H1 (cell line): ENCODE measurements at regions not wholly inside any gene's neighbourhood (a gene's known extent, or its start where the extent isn't known, plus 50 kb on each side); places are given as distances from the start of the nearest gene placed in this dataset.

Source experiments
- CTCF ChIA-PET: fragments of 300-600 bp; sonication (Branson Sonifier 250); formaldehyde crosslinking; loops from one replicate; lab custom pipeline; 2021; ENCODE audit not compliant: partially characterized antibody; lab: Charles Lee
- POLR2A ChIA-PET: fragments of 300-600 bp; sonication (Branson Sonifier 250); formaldehyde crosslinking; loops from one replicate; lab custom pipeline; 2021; ENCODE audit warnings: inconsistent platforms; ENCODE audit not compliant: partially characterized antibody; lab: Charles Lee
- DNase-seq, 2 experiments: peaks; one replicate each; pipeline versions ENCODE4 v3.0.0 to v3.0.0-alpha.2; 2010 to 2022; ENCODE audit warnings: low spot score in 2 of 2, low read depth in 1 of 2, mixed read lengths in 1 of 2
- FAIRE-seq: peaks from 2 replicates; lab custom pipeline; 2011; peaks lifted over from hg19 to GRCh38; lab: Jason Lieb, UNC
- H2AFZ ChIP-seq: 2 replicates; pipeline ENCODE4 v1.8.1; 2012; ENCODE audit warnings: low read length, inconsistent platforms
- H2AK5ac ChIP-seq: 2 replicates; pipeline ENCODE4 v1.6.1; 2013; ENCODE audit warnings: low read depth, low read length
- H2BK120ac ChIP-seq: replicated peaks from 2 replicates; pipeline ENCODE3; 2013; ENCODE audit warnings: low read depth, low read length, inconsistent platforms
- H2BK12ac ChIP-seq: 2 replicates; pipeline ENCODE4 v1.6.1; 2013; ENCODE audit warnings: low read depth, low read length
- H2BK15ac ChIP-seq: 2 replicates; pipeline ENCODE4 v1.6.1; 2013; ENCODE audit warnings: low read length
- H2BK20ac ChIP-seq: 2 replicates; pipeline ENCODE4 v1.6.1; 2013; ENCODE audit warnings: low read length
- H2BK5ac ChIP-seq: 2 replicates; pipeline ENCODE4 v1.6.1; 2013; ENCODE audit warnings: low read depth, low read length
- H3K14ac ChIP-seq: 2 replicates; pipeline ENCODE4 v1.6.1; 2013; ENCODE audit warnings: inconsistent platforms; ENCODE audit not compliant: insufficient read length
- H3K18ac ChIP-seq: 2 replicates; pipeline ENCODE4 v1.6.1; 2013; ENCODE audit warnings: low read length; ENCODE audit errors: extremely low read depth
- H3K23ac ChIP-seq: 2 replicates; pipeline ENCODE4 v1.6.1; 2013; ENCODE audit warnings: inconsistent platforms; ENCODE audit not compliant: insufficient read length
- H3K23me2 ChIP-seq: 2 replicates; pipeline ENCODE4 v1.6.1; 2013; ENCODE audit warnings: low read depth, low read length
- H3K27ac ChIP-seq: 2 replicates; pipeline ENCODE4 v1.6.1; 2011; ENCODE audit warnings: low read depth, low read length, inconsistent platforms
- H3K27me3 ChIP-seq, 4 experiments: replicated peaks in 1 of 4; 1 replicate in 1 of 4; 2 replicates in 3 of 4; pipeline versions ENCODE4 v1.6.1 to v1.8.1; 2011 to 2013; ENCODE audit warnings: low read length in 3 of 4, mild to moderate bottlenecking in 3 of 4, inconsistent platforms in 2 of 4, mixed read lengths in 2 of 4, moderate library complexity in 1 of 4; ENCODE audit not compliant: control insufficient read depth in 3 of 4, insufficient read depth in 3 of 4; ENCODE audit errors: extremely low read depth in 1 of 4
- H3K36me3 ChIP-seq, 4 experiments: 2 replicates each; pipeline versions ENCODE4 v1.6.1 to v1.8.1; 2011 to 2013; ENCODE audit warnings: mild to moderate bottlenecking in 4 of 4, low read length in 3 of 4, moderate library complexity in 2 of 4, control low read depth in 1 of 4, inconsistent platforms in 1 of 4; ENCODE audit not compliant: insufficient read depth in 4 of 4, control insufficient read depth in 2 of 4
- H3K4ac ChIP-seq: replicated peaks from 2 replicates; pipeline ENCODE3; 2013; ENCODE audit warnings: low read length, low read depth, mixed read lengths, inconsistent platforms; ENCODE audit not compliant: insufficient read length
- H3K4me1 ChIP-seq, 4 experiments: replicated peaks in 1 of 4; 1 replicate in 1 of 4; 2 replicates in 3 of 4; pipeline versions ENCODE4 v1.6.1 to v1.8.1; 2011 to 2013; ENCODE audit warnings: low read length in 3 of 4, inconsistent platforms in 2 of 4, mixed read lengths in 1 of 4; ENCODE audit not compliant: insufficient read depth in 4 of 4, control insufficient read depth in 3 of 4
- H3K4me2 ChIP-seq, 2 experiments: 2 replicates each; pipeline versions ENCODE4 v1.6.1 to v1.8.1; 2011 to 2013; ENCODE audit warnings: low read depth in 2 of 2, low read length in 2 of 2, control low read depth in 1 of 2, inconsistent platforms in 1 of 2, mild to moderate bottlenecking in 1 of 2; ENCODE audit not compliant: insufficient read depth in 1 of 2
- H3K4me3 ChIP-seq, 4 experiments: fragments of 200-600, 300-600 bp in 1 of 4; sonication (generic), shearing (Covaris generic), sonication (Bioruptor Twin) in 1 of 4; 2 replicates each; pipeline versions ENCODE4 v1.5.1 to v1.8.1; 2011 to 2016; ENCODE audit warnings: low read length in 4 of 4, low read depth in 3 of 4, control low read depth in 2 of 4, inconsistent platforms in 2 of 4, mild to moderate bottlenecking in 2 of 4, mixed read lengths in 1 of 4, moderate library complexity in 1 of 4; ENCODE audit not compliant: insufficient read depth in 2 of 4; ENCODE audit errors: extremely low read depth in 1 of 4
- H3K56ac ChIP-seq: replicated peaks from 2 replicates; pipeline ENCODE3; 2013; ENCODE audit warnings: low read depth, mild to moderate bottlenecking, mixed read lengths, low read length, inconsistent platforms; ENCODE audit not compliant: insufficient read length
- H3K79me1 ChIP-seq: 2 replicates; pipeline ENCODE4 v1.6.1; 2013; ENCODE audit warnings: low read depth, low read length, control low read depth
- H3K79me2 ChIP-seq, 2 experiments: 2 replicates each; pipeline versions ENCODE4 v1.6.1 to v1.8.1; 2012 to 2013; ENCODE audit warnings: low read length in 2 of 2, mild to moderate bottlenecking in 2 of 2, inconsistent platforms in 1 of 2; ENCODE audit not compliant: insufficient read depth in 2 of 2, control insufficient read depth in 1 of 2
- H3K9ac ChIP-seq, 4 experiments: replicated peaks in 1 of 4; 1 replicate in 1 of 4; 2 replicates in 3 of 4; pipeline versions ENCODE4 v1.6.1 to v1.8.1; 2011 to 2013; ENCODE audit warnings: low read depth in 3 of 4, low read length in 3 of 4, control low read depth in 2 of 4, mild to moderate bottlenecking in 2 of 4, moderate library complexity in 2 of 4, inconsistent platforms in 1 of 4; ENCODE audit errors: extremely low read depth in 1 of 4
- H3K9me3 ChIP-seq, 2 experiments: 2 replicates each; pipeline versions ENCODE4 v1.6.1 to v1.8.1; 2012 to 2013; ENCODE audit warnings: mild to moderate bottlenecking in 2 of 2, moderate library complexity in 2 of 2, control low read depth in 1 of 2, inconsistent platforms in 1 of 2, low read depth in 1 of 2, low read length in 1 of 2, mixed read lengths in 1 of 2; ENCODE audit not compliant: insufficient read depth in 2 of 2
- H4K20me1 ChIP-seq, 2 experiments: replicated peaks in 1 of 2; 2 replicates each; pipeline versions ENCODE3 to v1.8.1; 2011 to 2013; ENCODE audit warnings: inconsistent platforms in 2 of 2, low read length in 2 of 2, mild to moderate bottlenecking in 1 of 2; ENCODE audit not compliant: insufficient read depth in 2 of 2, control insufficient read depth in 1 of 2
- H4K5ac ChIP-seq: 2 replicates; pipeline ENCODE4 v1.6.1; 2013; ENCODE audit warnings: low read length, low read depth, mixed read lengths, inconsistent platforms; ENCODE audit not compliant: insufficient read length
- H4K8ac ChIP-seq: 2 replicates; pipeline ENCODE4 v1.8.0; 2013; ENCODE audit warnings: mild to moderate bottlenecking, moderate library complexity, low read length, inconsistent platforms; ENCODE audit not compliant: insufficient read depth; ENCODE audit errors: extremely low read depth
- H4K91ac ChIP-seq: replicated peaks from 2 replicates; pipeline ENCODE3; 2013; ENCODE audit warnings: low read length, mixed read lengths, inconsistent platforms; ENCODE audit not compliant: insufficient read length
- BRCA1 ChIP-seq: IDR thresholded peaks from 2 replicates; pipeline ENCODE4 v1.6.1; 2012; ENCODE audit warnings: low read depth, low read length, improper control_type of control experiment
- CTBP2 ChIP-seq: IDR thresholded peaks from 2 replicates; pipeline ENCODE4 v1.7.0; 2011; ENCODE audit warnings: borderline replicate concordance, mild to moderate bottlenecking, moderate library complexity, mixed read lengths, low read length; ENCODE audit not compliant: insufficient read depth, insufficient read length
- TEAD4 ChIP-seq: IDR thresholded peaks from 2 replicates; pipeline ENCODE4 v1.6.1; 2012; ENCODE audit warnings: low read depth, low read length, inconsistent platforms, mixed read lengths
- WGBS, 2 experiments: shearing (Covaris generic) in 1 of 2; methylation state at CpG; one replicate each; pipeline versions ENCODE4 v1.1.6 to v1.1.7; 2013 to 2015; ENCODE audit warnings: low lambda C conversion rate in 2 of 2, mixed read lengths in 2 of 2, inconsistent platforms in 1 of 2, low coverage in 1 of 2, missing lambda C conversion rate in 1 of 2; ENCODE audit not compliant: insufficient replicate concordance in 2 of 2, insufficient coverage in 1 of 2, insufficient read length in 1 of 2; ENCODE audit errors: extremely low coverage in 1 of 2, missing lambda C conversion rate in 1 of 2; 5-methylcytosine and 5-hydroxymethylcytosine counted together

DNA sequence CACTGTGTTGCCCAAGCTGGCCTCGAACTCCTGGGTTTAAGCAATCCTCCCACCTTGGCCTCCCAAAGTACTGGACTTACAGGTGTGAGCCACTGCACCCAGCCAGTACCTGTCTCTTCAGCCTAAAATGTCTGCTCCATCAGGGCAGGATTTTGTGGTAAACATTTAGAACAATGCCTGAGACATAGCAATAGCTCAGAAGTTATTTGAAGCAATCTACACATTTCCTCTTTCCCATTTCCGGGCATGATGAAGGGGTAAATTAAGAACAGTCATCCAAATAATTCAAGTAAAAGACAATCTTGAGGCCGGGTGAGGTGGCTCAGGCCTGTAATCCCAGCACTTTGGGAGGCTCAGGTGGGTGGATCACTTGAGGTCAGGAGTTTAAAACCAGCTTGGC is 69.0 kb upstream of the ZNF217 start:
- no peak overlapping the region for H3K27ac ChIP-seq
- no peak for FAIRE-seq
- H3K18ac ChIP-seq, result no peak overlapping the region
- H3K56ac ChIP-seq, result no peak overlapping the region
- H3K4ac ChIP-seq, result no peak overlapping the region
- DNase-seq, result no peak
- no peak overlapping the region for H2BK5ac ChIP-seq
- no peaks in the 10 kb centered on the region for H3K9me3 ChIP-seq
- no peaks in the 10 kb centered on the region for H3K36me3 ChIP-seq
- POLR2A ChIA-PET, result no interaction called here
- H3K79me2 ChIP-seq, result no peaks in the 10 kb centered on the region
- no peak overlapping the region for H2BK12ac ChIP-seq
- H3K14ac ChIP-seq, result no peak overlapping the region
- no peak overlapping the region for H3K9ac ChIP-seq
- no peak overlapping the region for H2BK120ac ChIP-seq
- no peak overlapping the region for H4K5ac ChIP-seq
- no peaks in the 10 kb centered on the region for H4K20me1 ChIP-seq
- no peak overlapping the region for H2BK15ac ChIP-seq
- no peaks in the 10 kb centered on the region; the same call in 1 of the 2 replicates for H3K23me2 ChIP-seq
- WGBS, 2 experiments, result 91% methylated on average over 3 of the region's 3 CpGs; no CpG with 5 or more reads in 1 of the 2 experiments
- CTCF ChIA-PET, result interaction anchor here (0.6 to 1.0 kb wide), 4 partner anchors 12 to 281 kb away, joined by 3 read pairs; no protein-coding TSS in a partner anchor
- TF ChIP-seq TEAD4, result no peak
- no peak for TF ChIP-seq CTBP2
- TF ChIP-seq BRCA1, result no peak
- no peaks in the 10 kb centered on the region for H3K27me3 ChIP-seq
- no peak overlapping the region for H2BK20ac ChIP-seq
- no peak overlapping the region for H3K23ac ChIP-seq
- no peak overlapping the region for H2AK5ac ChIP-seq
- H4K91ac ChIP-seq, result no peak overlapping the region
- H3K79me1 ChIP-seq, result no peaks in the 10 kb centered on the region
- no peak overlapping the region for H4K8ac ChIP-seq
- H3K4me2 ChIP-seq, result no peak overlapping the region
- H2AFZ ChIP-seq, result no peak overlapping the region
- H3K4me3 ChIP-seq, result no peak overlapping the region
- H3K4me1 ChIP-seq, result peaks cover 1 to 9% (median 7%) of the 10 kb centered on the region in 4 experiments; a peak in 3 of 7 replicates
